ENCODE measurements at regions not wholly inside any gene's neighbourhood (a gene's known extent, or its start where the extent isn't known, plus 50 kb on each side); places are given as distances from the start of the nearest gene placed in this dataset.

DNA sequence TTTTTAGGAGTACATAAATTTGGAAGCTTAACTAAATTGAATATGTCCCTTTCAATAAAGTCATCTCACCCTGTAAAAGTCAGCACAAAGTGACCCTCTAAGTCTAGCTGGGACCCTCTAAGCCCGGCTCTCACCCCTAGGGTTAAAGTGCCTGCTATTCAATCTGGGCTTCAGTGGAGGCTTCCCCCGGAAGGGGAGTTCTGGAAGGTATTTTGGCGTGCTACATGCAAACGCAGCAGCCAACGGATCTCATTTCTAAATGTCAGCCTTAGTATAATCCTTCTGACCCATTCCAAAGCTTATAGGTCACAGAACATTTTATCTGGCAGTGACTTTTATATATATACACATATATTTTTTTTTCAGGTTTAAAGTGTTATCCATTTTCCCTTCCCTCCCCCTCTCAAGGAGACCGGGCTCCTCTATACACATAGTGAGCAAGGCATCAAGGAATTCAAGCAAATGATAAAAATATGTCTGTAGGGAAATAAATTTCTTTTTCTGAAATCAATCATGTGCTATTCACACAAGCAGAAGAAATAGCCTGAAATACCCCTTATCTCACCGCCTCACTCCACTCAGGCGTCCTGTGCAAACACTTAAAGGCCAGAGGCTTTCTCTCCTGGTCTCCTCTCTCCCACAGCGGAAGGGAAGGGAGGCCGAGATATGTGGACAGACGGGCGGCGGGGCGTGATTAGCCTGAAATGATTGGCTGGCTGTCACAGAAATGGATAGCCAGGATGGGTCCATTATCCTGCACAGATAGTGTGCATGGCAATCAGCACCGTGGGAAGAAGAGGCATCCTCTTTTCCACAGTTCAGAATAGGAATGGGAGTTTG, 301.7 kb downstream of the GALC start:
- Histone ChIP-seq H2AFZ (ENCODE audit: low read depth, low read length) (no peak overlapping the region), H3F3A (ENCODE audit: insufficient read depth, low read length, poor library complexity, severe bottlenecking) (no peaks in the 10 kb centered on the region), H3K79me2 (replicated peaks; ENCODE audit: insufficient read depth, low read length) (no peaks in the 10 kb centered on the region), H3K9ac (ENCODE audit: low read length) (no peak overlapping the region), H4K20me1 (ENCODE audit: insufficient read depth) (no peaks in the 10 kb centered on the region), H3K9me3 (ENCODE audit: low read length) (no peaks in the 10 kb centered on the region), H3K4me2 (ENCODE audit: low read length) (no peak overlapping the region), H3K9me2 (ENCODE audit: insufficient read depth, low read length) (no peaks in the 10 kb centered on the region), H3K27ac (ENCODE audit: low read length) (no peak overlapping the region), H3K36me3 (ENCODE audit: insufficient read depth, low read length) (no peaks in the 10 kb centered on the region), H3K4me3 (ENCODE audit: low read length) (no peak overlapping the region), H3K27me3 (ENCODE audit: insufficient read depth, low read depth, low read length) (no peaks in the 10 kb centered on the region)
- no peak for TF ChIP-seq EZH2 (IDR thresholded peaks at IDR 0.05; ENCODE audit: borderline replicate concordance, insufficient read depth, low read length, poor library complexity, severe bottlenecking)

- no peak overlapping the region for H3K4me2 ChIP-seq (ENCODE audit: low read length)
- no peak overlapping the region for H3K9ac ChIP-seq (ENCODE audit: low read length)
- H2AFZ ChIP-seq (ENCODE audit: low read depth, low read length) = no peak overlapping the region
Observed at GRCh38 chr14:87690076-87690613, 302.8 kb downstream of the GALC start.

More at GRCh38 chr14:87690076-87690613, 302.8 kb downstream of the GALC start:
- no peaks in the 10 kb centered on the region for H3F3A ChIP-seq (ENCODE audit: insufficient read depth, low read length, poor library complexity, severe bottlenecking)
- no peaks in the 10 kb centered on the region for H4K20me1 ChIP-seq (ENCODE audit: insufficient read depth)
- H3K9me3 ChIP-seq (ENCODE audit: low read length) = no peaks in the 10 kb centered on the region
- H3K36me3 ChIP-seq (ENCODE audit: insufficient read depth, low read length) = no peaks in the 10 kb centered on the region
- TF ChIP-seq, protein P1, sequence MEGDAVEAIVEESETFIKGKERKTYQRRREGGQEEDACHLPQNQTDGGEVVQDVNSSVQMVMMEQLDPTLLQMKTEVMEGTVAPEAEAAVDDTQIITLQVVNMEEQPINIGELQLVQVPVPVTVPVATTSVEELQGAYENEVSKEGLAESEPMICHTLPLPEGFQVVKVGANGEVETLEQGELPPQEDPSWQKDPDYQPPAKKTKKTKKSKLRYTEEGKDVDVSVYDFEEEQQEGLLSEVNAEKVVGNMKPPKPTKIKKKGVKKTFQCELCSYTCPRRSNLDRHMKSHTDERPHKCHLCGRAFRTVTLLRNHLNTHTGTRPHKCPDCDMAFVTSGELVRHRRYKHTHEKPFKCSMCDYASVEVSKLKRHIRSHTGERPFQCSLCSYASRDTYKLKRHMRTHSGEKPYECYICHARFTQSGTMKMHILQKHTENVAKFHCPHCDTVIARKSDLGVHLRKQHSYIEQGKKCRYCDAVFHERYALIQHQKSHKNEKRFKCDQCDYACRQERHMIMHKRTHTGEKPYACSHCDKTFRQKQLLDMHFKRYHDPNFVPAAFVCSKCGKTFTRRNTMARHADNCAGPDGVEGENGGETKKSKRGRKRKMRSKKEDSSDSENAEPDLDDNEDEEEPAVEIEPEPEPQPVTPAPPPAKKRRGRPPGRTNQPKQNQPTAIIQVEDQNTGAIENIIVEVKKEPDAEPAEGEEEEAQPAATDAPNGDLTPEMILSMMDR (IDR thresholded peaks at IDR 0.05; ENCODE audit: poor library complexity, severe bottlenecking) = no peak
- TF ChIP-seq TAF1 (IDR thresholded peaks at IDR 0.05; ENCODE audit: low read depth) (no peak), RAD21 (conservative IDR thresholded peaks at IDR 0.05) (no peak), MXI1 (conservative IDR thresholded peaks at IDR 0.05; ENCODE audit: poor library complexity, severe bottlenecking) (no peak), REST (IDR thresholded peaks at IDR 0.05; ENCODE audit: borderline replicate concordance) (no peak), POLR2AphosphoS5 (IDR thresholded peaks at IDR 0.05) (no peak), EZH2 (IDR thresholded peaks at IDR 0.05; ENCODE audit: borderline replicate concordance, insufficient read depth, low read length, poor library complexity, severe bottlenecking) (no peak), EP300 (conservative IDR thresholded peaks at IDR 0.05; ENCODE audit: poor library complexity, severe bottlenecking) (no peak), SMC3 (conservative IDR thresholded peaks at IDR 0.05; ENCODE audit: poor library complexity) (no peak)
- no peaks in the 10 kb centered on the region for H3K9me2 ChIP-seq (ENCODE audit: insufficient read depth, low read length)
- no peak overlapping the region for H3K4me3 ChIP-seq (ENCODE audit: low read length)
- H3K27me3 ChIP-seq (ENCODE audit: insufficient read depth, low read depth, low read length) = no peaks in the 10 kb centered on the region
- no peaks in the 10 kb centered on the region for H3K79me2 ChIP-seq (replicated peaks; ENCODE audit: insufficient read depth, low read length)
- no peak overlapping the region for H3K27ac ChIP-seq (ENCODE audit: low read length)
